ENCODE measurements at regions not wholly inside any gene's neighbourhood (a gene's known extent, or its start where the extent isn't known, plus 50 kb on each side); places are given as distances from the start of the nearest gene placed in this dataset.

DNA sequence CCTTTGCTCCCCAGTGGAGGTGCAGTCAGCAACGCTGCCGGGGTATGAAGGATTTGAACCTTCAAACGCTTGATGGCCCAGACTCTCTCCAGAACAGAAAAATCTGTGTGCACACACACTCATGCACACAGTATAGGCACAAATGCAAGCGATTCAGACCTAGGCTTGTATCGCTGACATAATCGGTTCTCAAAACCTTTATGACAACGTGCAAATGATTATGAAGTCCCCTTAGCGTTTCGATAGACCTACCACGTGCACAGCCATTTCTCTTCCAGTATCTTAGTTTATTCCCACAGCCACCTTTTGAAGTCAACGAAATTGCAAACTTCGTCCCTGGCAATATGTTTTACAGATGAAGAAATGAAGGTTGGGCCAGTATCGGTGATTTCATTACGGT lies 138.9 kb upstream of the MYCN start:
- no peak for TF ChIP-seq POLR2A (IDR thresholded peaks at IDR 0.05)
- TF ChIP-seq, protein P1, sequence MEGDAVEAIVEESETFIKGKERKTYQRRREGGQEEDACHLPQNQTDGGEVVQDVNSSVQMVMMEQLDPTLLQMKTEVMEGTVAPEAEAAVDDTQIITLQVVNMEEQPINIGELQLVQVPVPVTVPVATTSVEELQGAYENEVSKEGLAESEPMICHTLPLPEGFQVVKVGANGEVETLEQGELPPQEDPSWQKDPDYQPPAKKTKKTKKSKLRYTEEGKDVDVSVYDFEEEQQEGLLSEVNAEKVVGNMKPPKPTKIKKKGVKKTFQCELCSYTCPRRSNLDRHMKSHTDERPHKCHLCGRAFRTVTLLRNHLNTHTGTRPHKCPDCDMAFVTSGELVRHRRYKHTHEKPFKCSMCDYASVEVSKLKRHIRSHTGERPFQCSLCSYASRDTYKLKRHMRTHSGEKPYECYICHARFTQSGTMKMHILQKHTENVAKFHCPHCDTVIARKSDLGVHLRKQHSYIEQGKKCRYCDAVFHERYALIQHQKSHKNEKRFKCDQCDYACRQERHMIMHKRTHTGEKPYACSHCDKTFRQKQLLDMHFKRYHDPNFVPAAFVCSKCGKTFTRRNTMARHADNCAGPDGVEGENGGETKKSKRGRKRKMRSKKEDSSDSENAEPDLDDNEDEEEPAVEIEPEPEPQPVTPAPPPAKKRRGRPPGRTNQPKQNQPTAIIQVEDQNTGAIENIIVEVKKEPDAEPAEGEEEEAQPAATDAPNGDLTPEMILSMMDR (IDR thresholded peaks at IDR 0.05), result no peak

Data from right lobe of liver (tissue), 4 donors.